ENCODE measurements at regions not wholly inside any gene's neighbourhood (a gene's known extent, or its start where the extent isn't known, plus 50 kb on each side); places are given as distances from the start of the nearest gene placed in this dataset.
A peak's percentile ranks its signal among the peaks of the same experiment; 100 is the strongest.

GRCh38 chr13:30359991-30360390 is 52.6 kb upstream of the KATNAL1 start:
- no peak for DNase-seq

GRCh38 chr13:30360586-30360985 is 53.2 kb upstream of the KATNAL1 start:
- DNase-seq, result no peak

- no peak for DNase-seq
Observed at GRCh38 chr13:30362005-30362788, 54.8 kb upstream of the KATNAL1 start.

- no peak for DNase-seq
Observed at GRCh38 chr13:30362869-30363268, 55.5 kb upstream of the KATNAL1 start.

- no peak for DNase-seq
Observed at GRCh38 chr13:30363725-30364124, 56.4 kb upstream of the KATNAL1 start.

- DNase-seq, result no peak
Observed at GRCh38 chr13:30364133-30364532, 56.8 kb upstream of the KATNAL1 start.

GRCh38 chr13:30364876-30365275 is 57.4 kb upstream of the UBE2L5 start:
- no peak for DNase-seq

GRCh38 chr13:30366088-30366487 is 56.2 kb upstream of the UBE2L5 start:
- no peak for DNase-seq

GRCh38 chr13:30367296-30367695 is 55.0 kb upstream of the UBE2L5 start:
- no peak for DNase-seq

- no peak for DNase-seq
Observed at GRCh38 chr13:30370146-30370545, 52.1 kb upstream of the UBE2L5 start.

- DNase-seq, result no peak
Observed at GRCh38 chr13:30370916-30371521, 51.3 kb upstream of the UBE2L5 start.

GRCh38 chr13:30371649-30372265 is 50.5 kb upstream of the UBE2L5 start:
- peak; percentile 17 for DNase-seq
